Dermis microvascular lymphatic vessel endothelial cell (primary cell): ENCODE measurements at regions not wholly inside any gene's neighbourhood (a gene's known extent, or its start where the extent isn't known, plus 50 kb on each side); places are given as distances from the start of the nearest gene placed in this dataset.

Source experiments
- DNase-seq, 2 donors: peaks; one replicate each; pipeline versions ENCODE4 v3.0.0 to v3.0.0-alpha.2; 2010; ENCODE audit warnings: low read depth in 2 of 2

GRCh38 chr12:58364389-58365086, 423.2 kb downstream of the ATP23 start:
- DNase-seq: no peak

- DNase-seq: no peak
Observed at GRCh38 chr12:58365087-58365390, 423.7 kb downstream of the ATP23 start.

- DNase-seq: no peak
Observed at GRCh38 chr12:58367041-58367440, 425.7 kb downstream of the ATP23 start.

GRCh38 chr12:58368001-58368400, 426.6 kb downstream of the ATP23 start:
- no peak for DNase-seq

GRCh38 chr12:58369576-58369975, 428.2 kb downstream of the ATP23 start:
- no peak for DNase-seq

- DNase-seq: no peak
Observed at GRCh38 chr12:58372298-58372697, 430.9 kb downstream of the ATP23 start.

- DNase-seq: no peak
Observed at GRCh38 chr12:58378028-58378427, 436.7 kb downstream of the ATP23 start.

GRCh38 chr12:58381546-58381945, 440.2 kb downstream of the ATP23 start:
- no peak for DNase-seq

- no peak for DNase-seq
Observed at GRCh38 chr12:58384196-58384595, 442.8 kb downstream of the ATP23 start.

GRCh38 chr12:58386136-58386535, 444.8 kb downstream of the ATP23 start:
- no peak for DNase-seq

GRCh38 chr12:58387199-58387598, 445.8 kb downstream of the ATP23 start:
- DNase-seq: peak in 1 of 2 donors; percentile 18

- no peak for DNase-seq
Observed at GRCh38 chr12:58388261-58388660, 446.9 kb downstream of the ATP23 start.

GRCh38 chr12:58393152-58393551, 451.8 kb downstream of the ATP23 start:
- DNase-seq: no peak

GRCh38 chr12:58395056-58395455, 453.7 kb downstream of the ATP23 start:
- DNase-seq: no peak

- DNase-seq: no peak
Observed at GRCh38 chr12:58395470-58395869, 454.1 kb downstream of the ATP23 start.

GRCh38 chr12:58396239-58396638, 454.9 kb downstream of the ATP23 start:
- DNase-seq: no peak

GRCh38 chr12:58405363-58405762, 464.0 kb downstream of the ATP23 start:
- DNase-seq: no peak

- DNase-seq: peak; percentile 9 to 69
Observed at GRCh38 chr12:58408516-58408915, 467.1 kb downstream of the ATP23 start.

GRCh38 chr12:58412461-58413060, 471.2 kb downstream of the ATP23 start:
- peak in 1 of 2 donors; percentile 3 for DNase-seq

GRCh38 chr12:58413794-58414193, 472.4 kb downstream of the ATP23 start:
- peak in 1 of 2 donors; percentile 74 for DNase-seq

GRCh38 chr12:58414398-58414871, 473.1 kb downstream of the ATP23 start:
- DNase-seq: peak in 1 of 2 donors; percentile 30

GRCh38 chr12:58415716-58416115, 474.3 kb downstream of the ATP23 start:
- no peak for DNase-seq

GRCh38 chr12:58416236-58416635, 474.9 kb downstream of the ATP23 start:
- peak in 1 of 2 donors; percentile 27 for DNase-seq
